Aorta (tissue), 5 donors: ENCODE measurements at regions not wholly inside any gene's neighbourhood (a gene's known extent, or its start where the extent isn't known, plus 50 kb on each side); places are given as distances from the start of the nearest gene placed in this dataset.

Experiments used
- ATAC-seq: fragments of 200-7000 bp; cut with Tn5 transposase; one replicate; pipeline ENCODE4 v1.9.1; 2022; ENCODE audit warnings: moderate library complexity; ENCODE audit not compliant: low FRiP score
- DNase-seq, 2 donors: peaks; one replicate each; pipeline ENCODE4 v3.0.0-alpha.2; 2020
- H3K27ac ChIP-seq, 2 donors: one replicate each; pipeline ENCODE4 v1.5.1; 2013; ENCODE audit warnings: low read length in 2 of 2, mild to moderate bottlenecking in 2 of 2, moderate library complexity in 2 of 2, control low read depth in 1 of 2, inconsistent platforms in 1 of 2, low read depth in 1 of 2
- H3K27me3 ChIP-seq, 2 donors: one replicate each; pipeline ENCODE4 v1.6.1; 2013; ENCODE audit warnings: control low read depth in 1 of 2, low read length in 1 of 2, mild to moderate bottlenecking in 1 of 2, moderate library complexity in 1 of 2; ENCODE audit not compliant: insufficient read depth in 2 of 2, control insufficient read depth in 1 of 2
- H3K36me3 ChIP-seq, 2 donors: one replicate each; pipeline ENCODE4 v1.6.1; 2013; ENCODE audit warnings: control low read depth in 1 of 2, low read length in 1 of 2, mild to moderate bottlenecking in 1 of 2; ENCODE audit not compliant: insufficient read depth in 2 of 2, control insufficient read depth in 1 of 2
- H3K4me1 ChIP-seq, 2 donors: one replicate each; pipeline ENCODE4 v1.6.1; 2013; ENCODE audit warnings: low read length in 2 of 2, control low read depth in 1 of 2, mild to moderate bottlenecking in 1 of 2, moderate library complexity in 1 of 2; ENCODE audit not compliant: insufficient read depth in 2 of 2, control insufficient read depth in 1 of 2
- H3K4me3 ChIP-seq, 2 donors: one replicate each; pipeline ENCODE4 v1.5.1; 2013; ENCODE audit warnings: low read length in 2 of 2, control low read depth in 1 of 2, mild to moderate bottlenecking in 1 of 2
- H3K9me3 ChIP-seq: one replicate; pipeline ENCODE4 v1.6.1; 2013; ENCODE audit warnings: mild to moderate bottlenecking, low read length; ENCODE audit not compliant: control insufficient read depth
- WGBS, 2 donors: extraction: QIAGEN DNeasy Blood & Tissue Kit; methylation state at CpG; one replicate each; pipeline ENCODE4 v1.1.7; 2013; 5-methylcytosine and 5-hydroxymethylcytosine counted together
- intact Hi-C, 2 donors: fragments of 100-400 bp; cut with DNase I; formaldehyde crosslinking; loops; one replicate each; pipeline versions ENCODE4 v1.14.2 to v1.15.0; 2022
- donor health status: healthy with polysubstance abuse.
- donor health status: Bipolar disorder and iron deficiency.
- donor health status: DM: no; HTN: no; CAD: no.
- donor health status: DM: no; HTN: no; CAD: no.
- donor health status: DM: yes; HTN: yes; CAD: no.

GRCh38 chr2:204108781-204109295 lies 172.3 kb downstream of the ICOS start:
- H3K4me1 ChIP-seq = peaks cover 0 to 3% of the 10 kb centered on the region in 2 donors

GRCh38 chr2:204109681-204110080 lies 173.1 kb downstream of the ICOS start:
- Histone ChIP-seq H3K4me3 (no peak overlapping the region), H3K36me3 (no peaks in the 10 kb centered on the region), H3K9me3 (no peaks in the 10 kb centered on the region), H3K4me1 (peaks cover 0 to 3% of the 10 kb centered on the region in 2 donors), H3K27ac (no peak overlapping the region), H3K27me3 (no peaks in the 10 kb centered on the region)
- no peak for DNase-seq
- intact Hi-C loops = no loop called here
- ATAC-seq = no peak
- WGBS, 2 donors = 92 to 95% methylated on average over 11 of the region's 11 CpGs

More at GRCh38 chr2:204108781-204109295, 172.3 kb downstream of the ICOS start:
- DNase-seq (no peak), ATAC-seq (no peak)
- H3K36me3 ChIP-seq = no peaks in the 10 kb centered on the region
- no peak overlapping the region for H3K4me3 ChIP-seq
- H3K9me3 ChIP-seq = no peaks in the 10 kb centered on the region
- H3K27ac ChIP-seq = no peak overlapping the region
- intact Hi-C loops = no loop called here
- WGBS, 2 donors = 89 to 96% methylated on average over 9 of the region's 9 CpGs
- no peaks in the 10 kb centered on the region for H3K27me3 ChIP-seq

GRCh38 chr2:204110338-204110741 lies 173.8 kb downstream of the ICOS start:
- Histone ChIP-seq H3K4me3 (no peak overlapping the region), H3K27ac (no peak overlapping the region)

GRCh38 chr2:204110751-204111516 lies 174.4 kb downstream of the ICOS start:
- no peak for ATAC-seq

More at GRCh38 chr2:204110338-204110741, 173.8 kb downstream of the ICOS start:
- 24 to 28% methylated on average over 8 of the region's 8 CpGs for WGBS, 2 donors
- intact Hi-C loops = no loop called here
- DNase-seq (no peak), ATAC-seq (no peak)
- no peaks in the 10 kb centered on the region for H3K27me3 ChIP-seq
- no peaks in the 10 kb centered on the region for H3K9me3 ChIP-seq
- peaks cover 0 to 3% of the 10 kb centered on the region in 2 donors for H3K4me1 ChIP-seq
- H3K36me3 ChIP-seq = no peaks in the 10 kb centered on the region

GRCh38 chr2:204112084-204112770 lies 175.7 kb downstream of the ICOS start:
- Histone ChIP-seq H3K4me3 (no peak overlapping the region), H3K4me1 (peaks cover 3 to 4% of the 10 kb centered on the region in 2 donors), H3K27me3 (no peaks in the 10 kb centered on the region), H3K36me3 (no peaks in the 10 kb centered on the region), H3K27ac (no peak overlapping the region), H3K9me3 (no peaks in the 10 kb centered on the region)
- no peak for DNase-seq
- intact Hi-C loops = no loop called here
- ATAC-seq = no peak
- 61% methylated on average over 6 of the region's 6 CpGs for WGBS, 2 donors

More at GRCh38 chr2:204110751-204111516, 174.4 kb downstream of the ICOS start:
- Histone ChIP-seq H3K27me3 (no peaks in the 10 kb centered on the region), H3K27ac (no peak overlapping the region), H3K36me3 (no peaks in the 10 kb centered on the region), H3K9me3 (no peaks in the 10 kb centered on the region), H3K4me3 (no peak overlapping the region), H3K4me1 (peaks cover 0 to 3% of the 10 kb centered on the region in 2 donors)
- intact Hi-C loops = no loop called here
- 21 to 27% methylated on average over 5 of the region's 5 CpGs for WGBS, 2 donors
- no peak for DNase-seq

GRCh38 chr2:204114295-204115136 lies 178.0 kb downstream of the ICOS start:
- Histone ChIP-seq H3K4me3 (no peak overlapping the region), H3K4me1 (peaks cover 3 to 4% of the 10 kb centered on the region in 2 donors), H3K27ac (no peak overlapping the region), H3K27me3 (no peaks in the 10 kb centered on the region), H3K9me3 (no peaks in the 10 kb centered on the region), H3K36me3 (no peaks in the 10 kb centered on the region)
- ATAC-seq (peak; percentile 20), DNase-seq (no peak)
- intact Hi-C loops = no loop called here
- 93 to 94% methylated on average over 11 of the region's 11 CpGs for WGBS, 2 donors

- Histone ChIP-seq H3K27me3 (no peaks in the 10 kb centered on the region), H3K36me3 (no peaks in the 10 kb centered on the region), H3K4me1 (peaks cover 2 to 4% of the 10 kb centered on the region in 2 donors), H3K9me3 (no peaks in the 10 kb centered on the region), H3K27ac (no peak overlapping the region), H3K4me3 (no peak overlapping the region)
- no peak for DNase-seq
- intact Hi-C loops = no loop called here
- no peak for ATAC-seq
- WGBS, 2 donors = 92 to 94% methylated on average over 5 of the region's 5 CpGs
These were observed 178.8 kb downstream of the ICOS start for GRCh38 chr2:204115137-204116056.
